B cell (primary cell): ENCODE measurements at regions not wholly inside any gene's neighbourhood (a gene's known extent, or its start where the extent isn't known, plus 50 kb on each side); places are given as distances from the start of the nearest gene placed in this dataset.

ENCODE experiments used
- ATAC-seq: fragments of 200-7000 bp; cut with Tn5 transposase; one replicate; pipeline ENCODE4 v1.10.0; 2021; ENCODE audit warnings: low read depth, mild to moderate bottlenecking, moderate number of reproducible peaks, moderate library complexity
- CTCF ChIA-PET: fragments of 350-600 bp; sonication (Branson Sonifier 250); formaldehyde crosslinking; loops from one replicate; lab custom pipeline; 2021; ENCODE audit warnings: antibody characterized with exemption, inconsistent platforms; lab: Charles Lee
- POLR2A ChIA-PET: fragments of 350-600 bp; sonication (Branson Sonifier 250); formaldehyde crosslinking; loops from one replicate; lab custom pipeline; 2021; ENCODE audit warnings: antibody characterized with exemption; lab: Charles Lee
- DNase-seq: peaks from one replicate; pipeline ENCODE4 v3.0.0; 2013
- H2AFZ ChIP-seq: 2 replicates; pipeline ENCODE4 v1.6.1; 2012; ENCODE audit warnings: mild to moderate bottlenecking, low read depth, low read length; ENCODE audit not compliant: insufficient read depth, poor library complexity, severe bottlenecking
- H3K27ac ChIP-seq, 2 donors: 1 replicate in 1 of 2; 2 replicates in 1 of 2; pipeline ENCODE4 v1.5.1; 2012 to 2013; ENCODE audit warnings: low read length in 2 of 2, mild to moderate bottlenecking in 2 of 2, moderate library complexity in 1 of 2
- H3K27me3 ChIP-seq, 4 experiments: fragments of 200-600 bp in 1 of 4; sonication (generic) in 1 of 4; replicated peaks in 1 of 4; 1 replicate in 2 of 4; 2 replicates in 2 of 4; pipeline versions ENCODE4 v1.6.1 to v1.7.0; 2013 to 2016; ENCODE audit warnings: low read length in 3 of 4, mild to moderate bottlenecking in 2 of 4, mixed read lengths in 1 of 4, moderate library complexity in 1 of 4; ENCODE audit not compliant: insufficient read depth in 4 of 4, control insufficient read depth in 3 of 4; ENCODE audit errors: control extremely low read depth in 1 of 4
- H3K36me3 ChIP-seq, 2 experiments: replicated peaks in 1 of 2; 1 replicate in 1 of 2; 2 replicates in 1 of 2; pipeline versions ENCODE4 v1.6.1 to v1.7.1; 2013; ENCODE audit warnings: low read length in 1 of 2; ENCODE audit not compliant: insufficient read depth in 2 of 2, control insufficient read depth in 1 of 2; ENCODE audit errors: control extremely low read depth in 1 of 2, extremely low read depth in 1 of 2
- H3K4me1 ChIP-seq, 2 donors: fragments of 200-600 bp in 1 of 2; sonication (generic) in 1 of 2; 1 replicate in 1 of 2; 2 replicates in 1 of 2; pipeline versions ENCODE4 v1.5.1 to v1.6.1; 2013 to 2017; ENCODE audit warnings: low read length in 2 of 2; ENCODE audit not compliant: control insufficient read depth in 2 of 2, insufficient read depth in 2 of 2
- H3K4me2 ChIP-seq: replicated peaks from 2 replicates; pipeline ENCODE3; 2012; ENCODE audit warnings: mild to moderate bottlenecking, low read depth, low read length; ENCODE audit not compliant: poor library complexity, severe bottlenecking
- H3K4me3 ChIP-seq, 5 experiments: fragments of 200-600 bp in 1 of 5; sonication (generic) in 1 of 5; 1 replicate in 3 of 5; 2 replicates in 2 of 5; pipeline versions ENCODE4 v1.5.1 to v1.7.0; 2011 to 2016; ENCODE audit warnings: low read length in 4 of 5, mild to moderate bottlenecking in 4 of 5, low read depth in 2 of 5, control low read depth in 1 of 5, moderate library complexity in 1 of 5; ENCODE audit not compliant: insufficient read depth in 1 of 5; ENCODE audit errors: control extremely low read depth in 1 of 5, extremely low read depth in 1 of 5
- H3K79me2 ChIP-seq: fragments of 200-600 bp; sonication (generic); one replicate; pipeline ENCODE4 v1.6.0; 2016; ENCODE audit warnings: low read length; ENCODE audit not compliant: control insufficient read depth, insufficient read depth
- H3K9ac ChIP-seq: fragments of 200-600 bp; sonication (generic); 2 replicates; pipeline ENCODE4 v1.6.1; 2017; ENCODE audit warnings: mild to moderate bottlenecking, low read length, moderate library complexity
- H3K9me3 ChIP-seq, 3 donors: one replicate each; pipeline versions ENCODE4 v1.6.1 to v1.7.1; 2013; ENCODE audit warnings: low read length in 2 of 3; ENCODE audit not compliant: control insufficient read depth in 2 of 3, insufficient read depth in 1 of 3; ENCODE audit errors: control extremely low read depth in 1 of 3
- H4K20me1 ChIP-seq: 2 replicates; pipeline ENCODE4 v1.6.0; 2012; ENCODE audit warnings: mild to moderate bottlenecking, low read length; ENCODE audit not compliant: insufficient read depth, control insufficient read depth, poor library complexity, severe bottlenecking
- H3K27ac Mint-ChIP-seq: one replicate; pipeline ENCODE4 v1.8.0; 2021; ENCODE audit warnings: mixed read lengths
- H3K27me3 Mint-ChIP-seq: one replicate; pipeline ENCODE4 v1.8.0; 2021; ENCODE audit warnings: mixed read lengths
- H3K4me1 Mint-ChIP-seq: one replicate; pipeline ENCODE4 v1.8.0; 2021; ENCODE audit warnings: mixed read lengths
- H3K4me3 Mint-ChIP-seq: one replicate; pipeline ENCODE4 v1.8.0; 2021; ENCODE audit warnings: mixed read lengths
- H3K9me3 Mint-ChIP-seq: one replicate; pipeline ENCODE4 v1.8.0; 2022; ENCODE audit warnings: mixed read lengths; ENCODE audit not compliant: insufficient read depth
- CTCF ChIP-seq: fragments of 200-600 bp; IDR thresholded peaks from one replicate; pipeline ENCODE4 v1.8.0; 2022; ENCODE audit warnings: antibody characterized with exemption, mild to moderate bottlenecking
- EZH2 ChIP-seq: IDR thresholded peaks from 2 replicates; pipeline ENCODE4 v1.6.1; 2012; ENCODE audit warnings: borderline replicate concordance, low read depth, mild to moderate bottlenecking, moderate library complexity, low read length; ENCODE audit not compliant: insufficient read depth, poor library complexity, severe bottlenecking
- WGBS: methylation state at CpG from one replicate; pipeline ENCODE4 v1.1.5; 2013; ENCODE audit warnings: missing lambda C conversion rate; ENCODE audit not compliant: insufficient coverage; 5-methylcytosine and 5-hydroxymethylcytosine counted together
- intact Hi-C: fragments of 100-400 bp; cut with micrococcal nuclease; formaldehyde crosslinking; loops from one replicate; pipeline ENCODE4 v1.10.0; 2022

DNA sequence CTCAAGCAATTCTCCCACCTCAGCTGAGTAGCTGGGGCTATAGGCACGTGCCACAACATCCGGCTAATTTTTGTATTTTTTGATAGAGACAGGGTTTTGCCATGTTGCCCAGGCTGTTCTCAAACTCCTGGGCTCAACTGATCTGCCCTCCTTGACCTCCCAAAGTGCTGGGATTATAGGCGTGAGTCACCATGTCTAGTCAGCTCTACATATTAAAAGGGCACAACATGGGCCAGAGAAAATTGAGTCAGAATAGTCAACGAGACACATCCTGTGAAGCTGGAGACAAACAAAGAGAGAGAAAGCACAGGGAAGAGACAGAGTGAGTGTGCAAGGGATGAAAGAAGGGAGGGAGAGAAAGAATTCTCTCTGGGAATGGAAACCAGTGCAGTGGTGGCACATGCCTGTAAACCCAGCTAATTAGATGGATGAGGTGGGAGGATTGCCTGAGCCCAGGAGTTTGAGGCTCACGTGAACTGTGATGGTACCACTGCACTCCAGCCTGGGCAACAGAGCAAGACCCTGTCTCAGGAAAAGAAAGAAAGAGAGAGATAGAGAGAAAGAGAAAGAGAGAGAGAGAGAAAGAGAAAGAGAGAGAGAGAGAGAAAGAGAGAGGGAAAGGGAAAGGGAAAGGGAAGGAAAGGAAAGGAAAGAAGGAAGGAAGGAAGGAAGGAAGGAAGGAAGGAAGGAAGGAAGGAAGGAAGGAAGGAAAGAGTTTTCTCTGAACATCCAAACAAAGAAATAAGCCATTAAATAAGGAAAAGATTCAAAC is 107.2 kb upstream of the SLC25A36 start:
- ChIA-PET CTCF (interaction anchor here (0.9 kb wide), 1 partner anchor 9 kb away, joined by 4 read pairs; no protein-coding TSS in a partner anchor), POLR2A (no interaction called here)
- H3K9me3 Mint-ChIP-seq, result no peaks in the 10 kb centered on the region
- peaks cover 6% of the 10 kb centered on the region for H3K27me3 Mint-ChIP-seq
- Histone ChIP-seq H3K27me3 (no peaks in the 10 kb centered on the region), H3K4me3 (no peak overlapping the region), H2AFZ (no peak overlapping the region), H3K9ac (no peak overlapping the region), H3K9me3 (no peaks in the 10 kb centered on the region), H3K79me2 (no peaks in the 10 kb centered on the region), H3K36me3 (no peaks in the 10 kb centered on the region), H3K4me1 (peaks cover 9 to 12% of the 10 kb centered on the region in 2 donors), H3K27ac (no peak overlapping the region), H4K20me1 (no peaks in the 10 kb centered on the region), H3K4me2 (no peak overlapping the region)
- peaks cover 12% of the 10 kb centered on the region for H3K4me1 Mint-ChIP-seq
- TF ChIP-seq CTCF (no peak), EZH2 (no peak)
- H3K27ac Mint-ChIP-seq, result no peak overlapping the region
- DNase-seq, result no peak
- no peak overlapping the region for H3K4me3 Mint-ChIP-seq
- intact Hi-C loops, result no loop called here
- no peak for ATAC-seq
- WGBS, result 97% methylated on average over 3 of the region's 5 CpGs

GRCh38 chr3:140842984-140843649 is 98.5 kb upstream of the SLC25A36 start:
- Histone ChIP-seq H3K4me2 (peak overlapping the region; percentile 50), H3K4me3 (peak overlapping the region in 1 of 5 experiments; percentile 23), H2AFZ (no peak overlapping the region), H3K79me2 (no peaks in the 10 kb centered on the region), H3K27ac (peak overlapping the region; percentile 3 to 23), H3K27me3 (no peaks in the 10 kb centered on the region), H3K9me3 (peaks cover 0 to 1% (median 0%) of the 10 kb centered on the region in 3 donors), H3K9ac (no peak overlapping the region), H3K4me1 (peaks cover 35 to 39% of the 10 kb centered on the region in 2 donors), H3K36me3 (no peaks in the 10 kb centered on the region), H4K20me1 (no peaks in the 10 kb centered on the region)
- peaks cover 4% of the 10 kb centered on the region for H3K27me3 Mint-ChIP-seq
- H3K27ac Mint-ChIP-seq, result peak overlapping the region; percentile 78
- POLR2A ChIA-PET, result no interaction called here
- H3K4me1 Mint-ChIP-seq, result peaks cover 39% of the 10 kb centered on the region
- CTCF ChIA-PET, result interaction anchor here (0.9 to 1.4 kb wide), 2 partner anchors 9 to 21 kb away, joined by 4 read pairs; no protein-coding TSS in a partner anchor
- intact Hi-C loops, result no loop called here
- peak overlapping the region; percentile 83 for H3K4me3 Mint-ChIP-seq
- TF ChIP-seq EZH2, result no peak
- TF ChIP-seq CTCF, result no peak
- H3K9me3 Mint-ChIP-seq, result no peaks in the 10 kb centered on the region
- 30% methylated on average over 3 of the region's 4 CpGs for WGBS
- peak; percentile 62 for DNase-seq
- ATAC-seq, result peak; percentile 92
